Body of pancreas (tissue), 4 donors: ENCODE measurements at regions not wholly inside any gene's neighbourhood (a gene's known extent, or its start where the extent isn't known, plus 50 kb on each side); places are given as distances from the start of the nearest gene placed in this dataset.

Experiments used
- CTCF ChIP-seq, 7 experiments: fragments of 450-650 bp in 4 of 7; fragments of 200-600 bp in 3 of 7; sonication (generic) in 3 of 7; IDR thresholded peaks; one replicate each; pipeline ENCODE4 v1.5.1; 2016 to 2019; ENCODE audit warnings: antibody characterized with exemption in 7 of 7
- POLR2A ChIP-seq, 3 donors: fragments of 450-650 bp; IDR thresholded peaks; one replicate each; pipeline ENCODE4 v1.6.1; 2016; ENCODE audit warnings: antibody characterized with exemption in 3 of 3, mild to moderate bottlenecking in 2 of 3

GRCh38 chr9:86732514-86733171 is 214.7 kb downstream of the GAS1 start:
- TF ChIP-seq POLR2A (IDR thresholded peaks at IDR 0.05) (no peak), CTCF (IDR thresholded peaks at IDR 0.05) (no peak)
